ENCODE measurements at regions not wholly inside any gene's neighbourhood (a gene's known extent, or its start where the extent isn't known, plus 50 kb on each side); places are given as distances from the start of the nearest gene placed in this dataset.

DNA sequence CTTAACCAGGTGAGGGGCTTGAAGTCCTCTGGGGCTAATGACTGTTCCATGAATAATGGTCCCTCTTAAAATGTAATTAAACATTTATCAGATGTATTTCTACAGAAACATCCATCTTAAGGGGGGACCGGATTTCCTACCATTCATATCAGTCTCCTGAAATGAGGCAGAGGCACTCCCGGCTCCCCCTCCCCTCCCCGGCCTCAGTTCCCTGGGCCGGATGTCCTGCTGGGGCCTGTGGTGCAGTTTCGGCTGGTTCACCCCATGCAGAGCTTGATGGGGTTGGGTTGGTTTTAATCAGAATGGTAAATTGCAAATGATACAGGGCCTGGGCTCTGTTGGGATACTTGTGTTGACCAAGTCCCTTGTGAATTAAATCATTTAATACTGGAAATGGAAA is 349.4 kb downstream of the PREX1 start:
- intact Hi-C loops (cut with micrococcal nuclease; ENCODE audit: unreplicated experiment) = no loop called here
- H3K79me2 ChIP-seq (ENCODE audit: insufficient read depth, low read length) = no peaks in the 10 kb centered on the region
- in situ Hi-C loops (cut with HindIII; ENCODE audit: extremely low pct_ligation_motif_present, low pct_unique_long_range_greater_than_20kb) = no loop called here
- no peak overlapping the region for H3K9ac ChIP-seq (ENCODE audit: insufficient read depth, low read depth, low read length)
- ATAC-seq (no peak), FAIRE-seq (no peak), DNase-seq (ENCODE audit: low spot score) (no peak)
- CTCF ChIA-PET (ENCODE audit: low intra/inter-chr PET ratio, low total read pairs) = no interaction called here
- no peak overlapping the region for H3K4me2 ChIP-seq (ENCODE audit: low read depth, low read length)
- H3K27me3 ChIP-seq (ENCODE audit: control insufficient read depth in 1 of 2, insufficient read depth in 2 of 2, low read length in 2 of 2) = peaks cover 13 to 86% of the 10 kb centered on the region in 2 experiments
- TF ChIP-seq PATZ1 (CRISPR knock-in tag; IDR thresholded peaks at IDR 0.05) (no peak), ZFP36L2 (CRISPR knock-in tag; IDR thresholded peaks at IDR 0.05) (no peak), MXI1 (IDR thresholded peaks at IDR 0.05; ENCODE audit: borderline replicate concordance, low read depth, low read length) (no peak), NFAT5 (CRISPR knock-in tag; IDR thresholded peaks at IDR 0.05) (no peak), IKZF4 (CRISPR knock-in tag; IDR thresholded peaks at IDR 0.05; ENCODE audit: borderline replicate concordance, low read depth, not compliant biosample characterization) (no peak), JDP2 (CRISPR knock-in tag; IDR thresholded peaks at IDR 0.05; ENCODE audit: borderline replicate concordance) (no peak), ZNF18 (CRISPR knock-in tag; IDR thresholded peaks at IDR 0.05; ENCODE audit: insufficient replicate concordance) (no peak), FOXO4 (CRISPR knock-in tag; conservative IDR thresholded peaks at IDR 0.05) (no peak), ZNF850 (CRISPR knock-in tag; conservative IDR thresholded peaks at IDR 0.05) (no peak), ZNF180 (CRISPR knock-in tag; IDR thresholded peaks at IDR 0.05; ENCODE audit: borderline replicate concordance, low read depth) (no peak), ZNF253 (CRISPR knock-in tag; IDR thresholded peaks at IDR 0.05; ENCODE audit: borderline replicate concordance) (no peak), NRL (CRISPR knock-in tag; IDR thresholded peaks at IDR 0.05; ENCODE audit: borderline replicate concordance) (no peak)
- TF ChIP-seq, protein P1, sequence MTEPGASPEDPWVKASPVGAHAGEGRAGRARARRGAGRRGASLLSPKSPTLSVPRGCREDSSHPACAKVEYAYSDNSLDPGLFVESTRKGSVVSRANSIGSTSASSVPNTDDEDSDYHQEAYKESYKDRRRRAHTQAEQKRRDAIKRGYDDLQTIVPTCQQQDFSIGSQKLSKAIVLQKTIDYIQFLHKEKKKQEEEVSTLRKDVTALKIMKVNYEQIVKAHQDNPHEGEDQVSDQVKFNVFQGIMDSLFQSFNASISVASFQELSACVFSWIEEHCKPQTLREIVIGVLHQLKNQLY (CRISPR knock-in tag; IDR thresholded peaks at IDR 0.05) = no peak
- no peaks in the 10 kb centered on the region for H3K36me3 ChIP-seq (replicated peaks in 1 of 2; ENCODE audit: control insufficient read depth in 1 of 2, insufficient read depth in 2 of 2, low read length in 2 of 2)
- H3K27ac ChIP-seq (ENCODE audit: extremely low read length, insufficient read depth, low read length) = no peak overlapping the region
- H3K9me3 ChIP-seq (ENCODE audit: low read length) = no peaks in the 10 kb centered on the region
- H4K20me1 ChIP-seq (ENCODE audit: insufficient read depth, low read length) = no peaks in the 10 kb centered on the region
- POLR2A ChIA-PET = no interaction called here
- no TSS peak for BruUV-seq (replicated peaks)
- peaks cover 14% of the 10 kb centered on the region for H3K4me1 ChIP-seq (ENCODE audit: insufficient read depth, low read length)
- H3K4me3 ChIP-seq (replicated peaks in 1 of 3; ENCODE audit: insufficient read depth in 1 of 3, low read depth in 2 of 3, low read length in 3 of 3) = no peak overlapping the region
- WGBS (ENCODE audit: low lambda C conversion rate) = 13% methylated on average over 5 of the region's 5 CpGs
- no peak overlapping the region for H2AFZ ChIP-seq (ENCODE audit: low read length)
